ENCODE measurements at regions not wholly inside any gene's neighbourhood (a gene's known extent, or its start where the extent isn't known, plus 50 kb on each side); places are given as distances from the start of the nearest gene placed in this dataset.
"Not testable (repeated sequence)": the region's sequence is repeated elsewhere in the genome, so short reads cannot be mapped to it uniquely, and the experiment has no call there.

GRCh38 chr1:213790565-213790964 lies 197.2 kb upstream of the PROX1 start:
- no peak for DNase-seq (ENCODE audit: low spot score)

DNA sequence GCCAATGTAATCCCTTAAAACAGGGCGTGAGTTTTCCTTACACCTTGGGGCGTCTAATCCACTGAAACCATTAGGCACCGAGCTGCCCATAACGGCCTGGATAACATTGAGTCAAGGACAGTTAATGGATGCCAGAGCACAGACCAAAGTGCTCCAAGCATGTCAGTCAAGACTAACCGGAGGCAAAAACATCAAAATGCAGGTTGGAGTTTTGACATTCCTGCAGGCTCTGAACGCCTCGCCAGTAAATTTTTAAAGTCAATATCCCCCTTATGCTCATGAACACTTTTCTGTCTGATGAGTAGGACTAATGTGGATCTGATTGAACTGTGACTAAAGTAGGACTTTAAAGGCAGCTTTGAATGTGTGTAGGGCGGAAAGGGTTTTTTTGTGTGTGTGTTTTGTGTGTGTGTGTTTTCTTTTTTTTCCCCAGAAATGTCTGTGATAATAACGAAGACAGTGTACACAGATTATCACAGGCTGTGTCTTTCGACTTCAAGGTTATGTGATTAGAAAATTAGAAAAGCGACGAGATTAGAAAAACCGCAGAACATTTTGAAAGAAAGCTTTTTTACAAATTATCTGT lies 194.2 kb upstream of the PROX1 start:
- no peak for DNase-seq (ENCODE audit: low spot score)

DNA sequence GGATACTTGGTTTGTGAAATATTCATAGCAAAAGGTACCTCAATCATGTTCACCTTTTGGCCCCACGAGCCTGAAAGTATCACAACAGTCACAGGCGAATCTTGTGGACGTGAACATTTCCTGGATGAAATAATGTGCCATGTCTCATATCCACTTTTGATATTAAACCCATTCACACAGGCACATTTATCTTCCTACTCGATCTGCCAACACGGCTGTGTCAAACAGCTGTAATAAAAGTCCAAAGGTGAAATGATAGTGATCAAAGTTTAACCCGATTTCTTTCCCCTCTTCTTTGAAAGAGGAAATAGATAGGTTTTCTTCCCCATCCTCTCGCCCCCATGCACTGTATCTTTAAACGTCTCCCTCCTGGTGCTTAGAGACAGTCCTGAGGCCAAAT lies 191.2 kb upstream of the PROX1 start:
- no peak for DNase-seq (ENCODE audit: low spot score)

DNA sequence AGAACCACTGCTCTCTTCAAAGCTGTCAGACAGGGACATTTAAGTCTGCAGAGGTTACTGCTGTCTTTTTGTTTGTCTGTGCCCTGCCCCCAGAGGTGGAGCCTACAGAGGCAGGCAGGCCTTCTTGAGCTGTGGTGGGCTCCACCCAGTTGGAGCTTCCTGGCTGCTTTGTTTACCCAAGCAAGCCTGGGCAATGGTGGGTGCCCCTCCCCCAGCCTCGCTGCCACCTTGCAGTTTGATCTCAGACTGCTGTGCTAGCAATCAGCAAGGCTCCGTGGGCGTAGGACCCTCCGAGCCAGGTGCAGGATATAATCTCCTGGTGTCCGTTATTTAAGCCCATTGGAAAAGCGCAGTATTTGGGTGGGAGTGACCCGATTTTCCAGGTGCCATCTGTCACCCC lies 179.5 kb upstream of the PROX1 start:
- DNase-seq (ENCODE audit: low spot score) = not testable (repeated sequence)

- DNase-seq (ENCODE audit: low spot score) = no peak
These were observed 170.6 kb upstream of the PROX1 start for GRCh38 chr1:213817156-213817555.

- no peak for DNase-seq (ENCODE audit: low spot score)
These were observed 167.2 kb upstream of the PROX1 start for GRCh38 chr1:213820362-213821149.

- no peak for DNase-seq (ENCODE audit: low spot score)
These were observed 166.4 kb upstream of the PROX1 start for GRCh38 chr1:213821175-213821942.

DNA sequence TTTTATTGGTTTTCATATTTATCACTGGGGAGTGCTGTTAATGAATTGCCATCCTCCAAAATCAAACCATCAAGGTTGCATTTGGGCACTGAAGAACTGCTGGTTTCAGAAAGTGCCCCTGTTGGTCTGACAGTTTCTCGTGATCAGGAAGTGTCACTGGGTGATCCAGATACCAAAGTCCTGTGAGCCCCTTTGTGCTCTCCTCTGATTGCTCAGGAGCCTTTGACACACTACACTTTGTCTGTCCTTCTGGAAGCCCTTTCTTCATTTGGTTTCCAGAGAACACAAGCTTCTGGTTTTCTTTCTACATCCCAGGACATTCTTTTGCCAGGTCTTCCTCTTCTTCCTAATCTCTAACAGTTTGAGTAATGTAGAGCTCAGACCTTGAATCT lies 165.8 kb upstream of the PROX1 start:
- no peak for DNase-seq (ENCODE audit: low spot score)

- DNase-seq (ENCODE audit: low spot score) = no peak
These were observed 160.9 kb upstream of the PROX1 start for GRCh38 chr1:213826891-213827290.

DNA sequence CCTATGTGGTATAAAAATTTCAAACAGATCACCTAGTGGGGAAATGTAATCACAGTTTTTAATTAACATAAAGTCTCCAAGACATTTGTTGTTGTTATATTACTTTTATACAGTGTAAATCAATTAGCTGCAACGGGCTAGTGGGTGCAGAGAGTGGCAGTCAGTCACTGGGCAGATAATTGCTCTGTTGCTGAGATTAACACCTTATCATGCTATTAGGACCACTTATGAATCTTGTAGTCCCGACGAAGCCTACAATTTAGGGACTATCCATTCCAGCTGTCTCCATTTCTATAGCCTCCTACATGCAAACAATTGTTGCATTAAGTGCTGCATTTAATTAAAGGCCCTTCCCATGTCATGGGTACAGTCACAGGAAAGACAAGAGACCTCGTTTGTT lies 158.9 kb upstream of the PROX1 start:
- no peak for DNase-seq (ENCODE audit: low spot score)

DNA sequence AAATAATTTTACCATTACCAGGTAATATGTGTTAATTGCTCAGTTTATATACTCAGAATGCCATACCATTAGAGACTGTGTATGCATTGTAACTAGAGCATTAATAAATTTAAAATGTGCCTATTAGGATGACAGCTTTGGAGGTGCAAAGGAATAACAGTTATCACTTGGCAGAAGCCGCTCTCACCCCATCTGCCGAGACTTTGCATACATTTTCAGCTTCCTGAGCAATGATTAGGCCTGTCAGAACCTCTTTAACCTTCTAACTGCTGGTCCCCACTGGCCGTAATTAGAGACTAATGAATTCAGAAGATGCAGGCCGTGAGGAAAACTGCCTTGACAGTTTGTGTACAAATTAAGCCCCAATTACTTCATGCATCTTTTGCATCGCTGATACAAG lies 158.0 kb upstream of the PROX1 start:
- peak; percentile 51 for DNase-seq (ENCODE audit: low spot score)

- no peak for DNase-seq (ENCODE audit: low spot score)
These were observed 157.4 kb upstream of the PROX1 start for GRCh38 chr1:213830371-213830770.

DNA sequence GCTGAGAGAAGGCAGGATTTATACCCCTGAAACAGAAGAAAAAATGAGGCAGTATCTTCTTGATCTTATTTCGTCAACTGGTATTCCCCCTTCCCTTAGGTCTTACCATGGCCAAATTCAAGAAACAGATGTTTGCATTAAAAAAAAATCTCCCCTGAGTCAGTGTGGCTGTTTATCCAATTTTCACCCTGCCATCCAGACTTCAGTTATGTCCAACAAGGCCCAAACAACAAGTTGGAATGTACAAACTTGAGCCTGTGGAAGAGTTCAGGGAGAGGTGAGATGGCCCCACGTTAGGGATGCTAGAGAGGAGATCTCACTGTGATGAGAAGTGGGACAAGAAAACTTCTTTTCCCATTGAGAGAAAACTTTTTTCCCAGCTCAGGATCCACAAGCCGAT lies 147.2 kb upstream of the PROX1 start:
- DNase-seq (ENCODE audit: low spot score) = no peak

DNA sequence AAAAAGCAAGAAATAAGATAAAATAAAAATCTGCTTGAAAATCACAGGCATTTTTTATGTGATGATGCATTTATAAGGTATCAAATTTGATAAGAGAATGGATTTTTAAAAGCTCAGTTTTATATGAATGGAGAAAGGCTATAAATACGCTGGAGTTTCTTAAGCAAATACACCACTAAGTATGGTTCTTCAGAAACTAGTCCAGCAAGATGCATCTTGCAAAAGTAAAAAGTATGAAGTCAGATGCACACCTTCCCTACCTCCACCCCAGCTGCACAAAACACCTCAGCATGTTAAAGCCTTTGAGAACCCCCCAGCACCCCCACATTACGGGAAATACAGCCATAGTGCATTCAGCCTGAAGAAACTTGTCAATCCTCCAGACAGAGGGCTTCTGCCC lies 143.1 kb upstream of the PROX1 start:
- DNase-seq (ENCODE audit: low spot score) = no peak

- DNase-seq (ENCODE audit: low spot score) = no peak
These were observed 135.7 kb upstream of the PROX1 start for GRCh38 chr1:213852107-213852506.

DNA sequence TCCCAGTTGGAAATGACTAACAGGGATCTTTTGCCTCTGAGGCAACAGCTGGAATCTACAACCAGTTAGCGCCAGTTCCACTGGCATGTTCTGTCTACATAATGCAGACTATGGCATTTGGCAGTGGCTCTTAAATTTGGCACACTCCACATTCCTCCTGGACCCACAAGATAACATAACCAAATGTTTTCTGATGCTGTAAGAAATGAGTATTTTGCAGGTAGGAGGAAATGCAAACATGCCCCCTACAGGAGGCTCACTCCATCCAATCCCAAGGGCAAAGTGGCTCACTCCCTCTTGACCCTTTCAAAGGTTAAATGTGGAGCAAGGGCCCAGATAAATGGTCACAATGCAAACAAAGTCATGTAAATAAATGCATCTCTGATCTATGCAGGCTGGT lies 129.2 kb upstream of the PROX1 start:
- DNase-seq (ENCODE audit: low spot score) = peak; percentile 33

- no peak for DNase-seq (ENCODE audit: low spot score)
These were observed 125.9 kb upstream of the PROX1 start for GRCh38 chr1:213861841-213862240.

GRCh38 chr1:213864091-213864490 lies 123.7 kb upstream of the PROX1 start:
- DNase-seq (ENCODE audit: low spot score) = no peak

DNA sequence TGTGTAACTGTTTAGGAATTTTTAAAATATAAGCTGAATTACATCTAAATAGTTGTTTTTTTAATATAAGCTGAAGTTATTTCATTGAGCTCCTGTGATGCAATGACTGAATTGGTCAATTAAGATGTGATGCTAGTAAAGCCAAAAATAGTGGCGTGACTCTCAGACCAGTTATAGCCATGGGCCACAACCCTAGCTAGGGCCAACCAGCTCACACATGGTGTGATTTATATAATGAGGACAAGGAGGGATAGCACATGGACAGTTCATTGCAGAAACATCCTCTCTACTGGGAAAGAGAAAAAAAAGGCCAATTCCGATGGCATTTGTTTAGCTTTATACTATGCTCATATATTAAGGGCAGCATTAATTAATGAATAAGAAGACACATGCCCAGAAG lies 119.3 kb upstream of the PROX1 start:
- no peak for DNase-seq (ENCODE audit: low spot score)

DNA sequence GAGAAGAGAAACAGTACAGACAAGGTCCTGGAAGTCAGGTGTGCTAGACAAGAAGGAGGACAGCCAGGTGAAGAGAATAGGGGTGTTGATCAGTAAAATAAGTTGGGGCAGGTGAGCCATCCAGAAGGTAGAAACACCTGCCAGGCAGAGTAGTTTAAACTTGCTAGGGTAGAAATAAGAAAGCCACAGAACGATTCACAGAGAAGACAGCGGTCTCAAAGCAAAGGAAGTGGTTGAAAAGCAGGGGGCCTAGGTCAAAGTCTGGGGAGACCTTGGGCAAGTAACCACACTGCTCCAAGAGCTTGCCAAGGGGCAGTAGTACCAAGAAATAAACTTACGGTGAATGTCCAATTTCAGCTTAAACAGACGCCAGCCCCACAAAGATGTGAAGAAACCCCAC lies 116.6 kb upstream of the PROX1 start:
- no peak for DNase-seq (ENCODE audit: low spot score)

- DNase-seq (ENCODE audit: low spot score) = no peak
These were observed 113.0 kb upstream of the PROX1 start for GRCh38 chr1:213874789-213875188.

GRCh38 chr1:213876531-213876930 lies 111.2 kb upstream of the PROX1 start:
- no peak for DNase-seq (ENCODE audit: low spot score)

- no peak for DNase-seq (ENCODE audit: low spot score)
These were observed 104.2 kb upstream of the PROX1 start for GRCh38 chr1:213883618-213884017.
